Amniotic epithelial cell (primary cell): ENCODE measurements at regions not wholly inside any gene's neighbourhood (a gene's known extent, or its start where the extent isn't known, plus 50 kb on each side); places are given as distances from the start of the nearest gene placed in this dataset.
"Not testable (repeated sequence)": the region's sequence is repeated elsewhere in the genome, so short reads cannot be mapped to it uniquely, and the experiment has no call there.

Source experiments
- DNase-seq: peaks from one replicate; pipeline ENCODE4 v3.0.0-alpha.2; 2010; ENCODE audit warnings: low read depth

DNA sequence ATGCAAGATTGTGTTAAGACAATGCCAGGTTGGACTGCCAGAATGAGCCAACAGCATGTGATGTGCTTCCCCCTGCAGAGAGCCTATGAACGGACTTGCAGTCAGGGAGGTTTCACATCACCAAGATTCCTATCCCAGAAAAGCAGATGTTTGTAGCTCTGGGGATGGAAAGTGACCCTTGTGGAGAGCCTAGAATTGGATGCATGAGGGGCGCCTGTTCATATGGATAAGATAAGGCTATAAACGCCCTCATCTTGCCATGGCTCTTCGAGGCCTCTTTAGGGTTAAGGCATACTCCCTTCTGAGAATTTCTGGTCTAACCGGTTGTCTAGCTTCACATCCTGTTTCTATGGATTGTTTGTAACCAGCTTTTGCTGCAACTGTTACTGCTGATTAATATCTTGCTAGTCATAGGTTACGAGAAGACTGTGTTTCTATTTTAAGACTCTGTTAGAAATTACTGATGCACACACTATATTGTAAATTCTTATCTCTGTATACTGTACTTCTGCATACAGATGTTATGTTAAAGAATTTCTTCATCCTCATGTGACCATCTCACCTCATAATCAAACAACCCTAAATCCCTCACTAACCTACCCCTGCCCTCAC is 295.8 kb downstream of the PTGER3 start:
- not testable (repeated sequence) for DNase-seq

DNA sequence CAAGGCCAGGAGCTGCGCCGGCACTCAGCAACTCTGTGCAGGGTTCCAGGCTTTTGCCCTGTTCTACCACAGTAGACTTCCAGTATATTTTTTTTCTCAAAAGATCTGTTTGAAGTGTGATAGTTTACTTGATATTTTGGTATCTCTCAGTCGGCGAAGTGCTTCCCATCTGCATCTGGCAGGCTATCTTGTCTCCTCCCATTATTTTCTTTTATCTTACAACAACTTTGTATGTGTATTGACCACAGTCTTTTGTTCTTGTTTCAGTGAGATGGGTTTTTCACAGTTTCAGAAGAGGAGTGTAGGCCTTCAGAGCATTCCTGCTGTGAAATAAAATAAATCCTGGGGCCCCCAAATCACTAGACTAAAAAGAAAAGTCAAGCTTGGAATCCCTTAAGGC is 292.9 kb downstream of the PTGER3 start:
- no peak for DNase-seq

DNA sequence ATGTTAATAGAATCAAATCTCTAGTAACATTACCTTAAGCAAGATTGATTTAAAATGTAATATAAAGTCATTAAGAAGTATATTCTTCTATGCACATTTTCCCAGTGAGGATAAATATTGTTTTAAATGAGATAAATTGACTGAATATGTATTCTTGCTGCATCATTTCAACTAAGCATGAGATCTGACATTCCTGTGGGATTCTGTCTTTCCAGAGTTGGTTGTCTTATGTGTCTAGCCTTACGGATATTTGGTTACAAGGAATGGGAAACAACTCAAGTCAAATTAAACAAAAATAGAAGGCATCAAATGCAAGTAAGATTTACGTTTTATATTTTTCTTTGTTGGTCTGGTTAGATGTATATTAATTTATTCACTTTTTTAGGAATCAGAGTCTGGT is 287.5 kb downstream of the PTGER3 start:
- DNase-seq, result no peak

DNA sequence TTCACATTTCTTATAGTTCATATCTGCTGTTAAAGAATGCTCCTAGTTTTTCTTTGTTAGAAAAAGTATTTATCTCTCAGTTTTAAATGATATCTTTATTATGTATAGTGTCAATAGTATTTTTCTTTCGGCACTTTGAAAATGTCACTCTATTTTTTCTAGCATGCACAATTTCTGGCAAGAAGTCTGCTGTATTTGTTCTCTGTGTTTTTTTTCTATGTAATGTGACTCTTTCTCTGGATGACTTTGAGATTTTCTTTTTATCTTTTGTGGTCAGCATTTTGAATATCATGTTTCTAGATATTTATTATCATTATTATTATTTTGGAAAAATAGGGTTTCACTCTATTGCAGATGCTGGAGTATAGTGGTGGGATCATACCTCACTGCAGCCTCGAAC is 285.2 kb downstream of the PTGER3 start:
- no peak for DNase-seq

DNA sequence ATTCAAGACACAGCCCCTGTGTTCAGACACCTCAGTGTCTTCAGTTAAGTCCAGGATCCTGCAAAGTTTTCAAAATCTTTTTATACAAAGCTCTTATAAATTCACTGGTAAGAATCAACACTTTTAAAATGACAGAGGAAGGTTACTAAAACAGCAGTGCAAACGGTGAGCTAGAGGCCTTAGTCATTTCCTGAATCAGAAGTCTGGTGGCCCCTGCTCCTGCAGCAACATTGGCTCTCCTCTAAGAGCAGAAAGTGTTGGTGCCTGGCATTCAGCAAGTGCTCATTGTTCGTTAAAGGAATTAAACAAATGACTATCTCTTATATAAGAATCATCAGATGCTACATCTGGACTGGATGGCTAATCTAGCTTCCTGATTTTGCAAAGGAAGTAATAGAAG is 282.9 kb downstream of the PTGER3 start:
- no peak for DNase-seq

DNA sequence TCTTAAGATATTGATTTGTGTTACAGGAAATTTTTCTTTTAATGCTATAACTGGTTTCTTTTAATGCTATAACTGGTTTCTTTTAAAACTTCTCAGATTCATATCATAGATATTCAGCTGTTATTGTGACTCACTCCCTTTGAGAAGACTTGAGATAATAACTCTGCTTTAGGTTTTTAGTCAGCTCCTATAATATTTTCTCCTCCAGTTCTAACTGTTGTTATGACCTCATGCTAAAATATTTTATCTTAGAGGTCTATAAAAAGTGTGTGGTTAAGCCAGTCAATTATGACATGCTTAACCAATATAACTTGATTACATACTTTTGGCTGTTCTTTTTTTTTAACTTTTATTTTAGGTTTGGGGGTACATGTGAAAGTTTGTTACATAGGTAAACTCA is 280.2 kb downstream of the PTGER3 start:
- DNase-seq, result no peak

DNA sequence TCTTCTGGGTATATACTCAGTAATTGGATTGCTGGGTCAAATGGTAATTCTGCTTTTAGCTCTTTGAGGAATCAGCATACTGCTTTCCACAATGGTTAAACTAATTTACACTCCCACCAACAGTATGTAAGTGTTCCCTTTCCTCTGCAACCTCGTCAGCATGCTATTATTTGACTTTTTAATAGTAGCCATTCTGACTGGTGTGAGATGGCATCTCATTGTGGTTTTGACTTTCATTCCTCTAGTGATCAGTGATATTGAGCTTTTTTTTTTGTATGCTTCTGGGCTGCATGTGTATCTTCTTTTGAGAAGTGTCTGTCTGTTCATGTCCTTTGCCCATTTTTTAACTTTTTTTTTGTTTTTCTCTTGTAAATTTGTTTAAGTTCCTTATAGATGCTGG is 279.4 kb downstream of the PTGER3 start:
- no peak for DNase-seq

DNA sequence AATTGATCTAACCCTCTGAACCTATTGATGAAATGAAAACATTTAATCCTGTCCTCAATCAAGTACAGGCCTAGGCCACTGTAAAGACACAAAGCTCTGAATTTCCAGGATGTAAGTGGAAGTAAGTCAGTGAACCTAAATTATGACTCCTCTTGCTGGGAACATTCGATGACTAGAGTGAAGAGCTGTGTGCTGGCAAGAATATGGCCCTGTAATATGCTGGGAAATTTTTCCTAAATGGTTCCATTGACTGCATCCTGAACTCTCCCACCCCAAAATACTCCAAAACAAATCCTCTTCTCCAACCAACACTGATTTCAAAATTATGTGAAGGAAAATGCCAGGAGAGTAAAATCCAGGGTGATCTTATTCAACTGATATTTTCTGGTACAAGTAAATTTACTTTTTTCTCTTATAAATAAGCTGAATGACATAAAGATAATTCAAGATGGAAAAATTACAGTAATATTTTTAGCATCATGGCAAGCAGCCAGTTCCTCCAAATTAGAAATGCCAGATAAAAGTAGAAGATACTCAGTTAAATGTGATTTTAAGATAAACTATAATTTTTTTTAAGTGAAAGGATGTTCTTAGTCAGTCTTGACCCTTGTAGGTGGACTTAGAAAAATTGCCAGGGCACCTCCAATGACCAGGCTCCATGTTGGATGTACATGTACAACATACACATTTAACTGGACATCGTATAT is 269.4 kb downstream of the PTGER3 start:
- DNase-seq, result no peak

DNA sequence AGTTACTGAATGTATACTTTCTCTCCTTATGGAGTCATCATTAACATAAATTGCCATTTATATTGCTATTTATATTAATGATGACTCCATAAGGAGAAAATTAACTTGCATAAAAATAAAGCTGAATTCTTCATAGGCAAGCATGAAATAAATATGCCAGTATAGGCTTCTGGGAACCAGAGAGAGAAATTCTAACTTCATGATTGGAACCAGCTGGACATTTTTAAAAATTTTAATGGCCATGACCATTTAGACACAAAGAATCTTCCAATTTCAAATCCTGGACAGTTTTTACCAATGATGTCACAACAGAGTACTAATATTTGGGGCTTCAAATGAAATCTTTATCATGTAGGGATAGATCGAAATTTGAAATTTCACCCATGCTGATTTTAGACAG is 268.7 kb downstream of the PTGER3 start:
- no peak for DNase-seq

DNA sequence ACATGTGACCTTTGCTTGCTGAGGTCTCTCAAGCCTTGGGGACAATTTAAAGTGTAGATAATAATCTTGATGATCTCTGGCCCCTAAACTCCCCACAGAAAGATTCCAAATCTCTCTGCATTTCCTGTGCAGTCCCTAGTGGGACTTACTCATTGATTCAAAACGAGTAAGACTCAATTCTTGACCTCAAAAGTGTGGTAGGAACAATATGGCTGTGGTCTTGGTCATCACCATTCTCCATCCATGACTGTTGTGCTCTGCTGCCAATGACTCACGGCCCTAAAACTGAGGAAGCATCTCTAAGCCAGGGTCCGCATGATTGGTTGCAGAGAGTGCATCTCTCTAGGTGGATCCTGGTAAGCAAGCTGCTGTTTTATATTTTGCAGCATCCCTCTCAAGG is 268.0 kb downstream of the PTGER3 start:
- DNase-seq, result no peak

DNA sequence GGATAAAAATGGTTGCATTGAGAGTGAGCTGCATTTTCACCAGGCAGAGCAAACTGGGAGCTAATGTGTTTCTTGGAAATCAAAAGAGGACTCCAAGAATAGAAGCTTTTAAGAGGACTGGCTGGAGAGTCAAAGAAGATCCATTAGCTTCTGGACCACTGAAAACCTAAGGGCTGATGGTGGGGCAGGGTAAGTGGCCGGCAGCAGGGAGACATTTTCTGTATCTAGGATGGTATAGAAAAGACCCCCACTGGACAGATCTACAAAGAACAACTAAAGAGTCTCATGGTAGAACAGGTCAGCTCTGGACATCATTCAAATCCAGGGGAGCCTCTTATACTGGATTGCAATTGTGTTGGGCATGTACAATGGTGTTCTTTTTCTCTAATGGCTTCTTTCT is 262.3 kb downstream of the PTGER3 start:
- DNase-seq, result no peak

DNA sequence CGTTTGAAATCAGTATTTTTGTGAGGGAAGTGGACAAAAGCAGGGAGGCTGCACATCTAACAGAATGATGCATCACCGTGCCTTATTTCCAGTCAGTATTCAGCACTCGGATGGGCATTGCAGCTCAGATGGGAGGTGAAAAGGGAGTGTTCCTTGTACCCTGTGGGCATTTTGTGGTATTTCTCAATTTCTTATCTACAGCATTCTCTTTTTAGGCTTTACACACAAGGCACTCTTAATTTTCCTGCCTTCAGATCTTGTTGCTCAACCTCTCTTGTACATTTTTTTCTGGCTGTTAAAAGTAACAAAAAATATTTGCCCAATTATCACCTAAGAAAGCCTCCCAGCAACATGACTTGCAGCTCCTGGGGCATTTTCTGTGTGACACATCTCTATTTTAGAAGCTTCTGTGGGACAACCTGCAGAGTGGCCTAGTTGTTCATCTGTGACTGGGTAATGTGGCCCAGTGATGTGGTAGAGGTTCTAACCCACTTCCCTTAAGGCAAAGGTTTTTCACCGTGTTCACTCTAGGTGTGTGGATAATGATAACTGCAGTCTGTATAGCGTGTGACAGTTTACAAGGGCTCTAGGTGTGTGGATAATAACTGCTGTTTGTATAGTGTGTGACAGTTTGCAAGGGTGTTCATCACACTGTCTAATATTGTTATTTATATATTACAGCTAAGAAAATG is 257.2 kb downstream of the PTGER3 start:
- DNase-seq, result no peak

DNA sequence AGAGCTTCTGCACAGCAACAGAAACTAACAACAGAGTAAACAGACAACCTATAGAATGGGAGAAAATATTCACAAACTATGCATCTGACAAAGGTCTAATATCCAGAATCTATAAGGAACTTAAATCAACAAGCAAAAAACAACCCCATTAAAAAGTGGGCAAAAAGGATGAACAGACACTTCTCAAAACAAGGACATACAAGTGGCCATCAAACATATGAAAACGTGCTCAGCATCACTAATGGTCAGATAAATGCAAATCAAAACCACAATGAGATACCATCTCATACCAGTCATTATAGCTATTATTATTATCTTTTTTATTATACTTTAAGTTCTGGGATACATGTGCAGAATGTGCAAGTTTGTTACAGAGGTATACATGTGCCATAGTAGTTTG is 252.6 kb downstream of the PTGER3 start:
- not testable (repeated sequence) for DNase-seq

DNA sequence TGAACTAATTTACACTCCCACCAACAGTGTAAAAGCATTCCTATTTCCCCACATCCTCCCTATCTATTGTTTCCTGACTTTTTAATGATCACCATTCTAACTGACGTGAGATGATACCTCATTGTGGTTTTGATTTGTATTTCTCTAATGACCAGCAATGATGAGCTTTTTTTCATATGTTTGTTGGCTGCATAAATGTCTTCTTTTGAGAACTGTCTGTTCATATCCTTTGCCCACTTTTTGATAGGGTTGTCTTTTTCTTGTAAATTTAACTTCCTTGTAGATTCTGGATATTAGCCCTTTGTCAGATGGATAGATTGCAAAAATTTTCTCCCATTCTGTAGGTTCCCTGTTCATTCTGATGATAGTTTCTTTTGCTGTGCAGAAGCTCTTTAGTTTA is 251.3 kb downstream of the PTGER3 start:
- not testable (repeated sequence) for DNase-seq

DNA sequence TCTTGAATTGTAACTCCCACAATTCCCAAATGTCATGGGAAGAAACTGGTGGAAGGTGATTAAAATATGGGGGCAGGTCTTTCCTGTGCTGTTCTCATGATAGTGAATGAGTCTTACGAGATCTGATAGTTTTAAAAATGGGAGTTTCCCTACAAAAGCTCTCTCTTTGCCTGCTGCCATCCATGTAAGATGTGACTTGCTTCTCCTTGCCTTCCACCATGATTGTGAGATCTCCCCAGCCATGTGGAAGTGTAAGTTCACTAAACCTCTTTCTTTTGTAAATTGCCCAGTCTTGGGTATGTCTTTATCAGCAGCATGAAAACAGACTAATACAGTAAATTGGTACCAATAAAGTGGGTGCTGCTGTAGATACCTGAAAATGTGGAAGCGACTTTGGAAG is 245.0 kb downstream of the PTGER3 start:
- DNase-seq, result not testable (repeated sequence)

DNA sequence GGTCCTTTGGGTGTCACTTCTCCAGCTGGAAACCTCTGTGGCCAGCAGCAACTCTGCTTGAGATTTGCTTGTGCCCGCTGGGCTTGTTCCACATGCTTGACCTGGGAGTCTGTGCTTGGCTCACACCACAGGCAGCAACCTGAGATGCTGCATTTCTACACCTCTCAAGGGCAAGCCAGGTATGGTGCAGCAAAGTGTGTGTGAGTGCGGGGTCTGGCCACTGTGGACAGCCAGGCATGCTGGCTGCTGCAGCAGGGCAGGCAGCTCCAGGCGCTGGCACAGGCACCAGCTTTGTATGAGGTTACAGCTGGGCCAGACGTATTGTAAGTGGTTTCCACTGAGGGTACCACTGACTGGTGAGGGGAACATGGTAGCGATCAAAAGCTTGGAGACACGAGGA is 242.0 kb downstream of the PTGER3 start:
- no peak for DNase-seq

DNA sequence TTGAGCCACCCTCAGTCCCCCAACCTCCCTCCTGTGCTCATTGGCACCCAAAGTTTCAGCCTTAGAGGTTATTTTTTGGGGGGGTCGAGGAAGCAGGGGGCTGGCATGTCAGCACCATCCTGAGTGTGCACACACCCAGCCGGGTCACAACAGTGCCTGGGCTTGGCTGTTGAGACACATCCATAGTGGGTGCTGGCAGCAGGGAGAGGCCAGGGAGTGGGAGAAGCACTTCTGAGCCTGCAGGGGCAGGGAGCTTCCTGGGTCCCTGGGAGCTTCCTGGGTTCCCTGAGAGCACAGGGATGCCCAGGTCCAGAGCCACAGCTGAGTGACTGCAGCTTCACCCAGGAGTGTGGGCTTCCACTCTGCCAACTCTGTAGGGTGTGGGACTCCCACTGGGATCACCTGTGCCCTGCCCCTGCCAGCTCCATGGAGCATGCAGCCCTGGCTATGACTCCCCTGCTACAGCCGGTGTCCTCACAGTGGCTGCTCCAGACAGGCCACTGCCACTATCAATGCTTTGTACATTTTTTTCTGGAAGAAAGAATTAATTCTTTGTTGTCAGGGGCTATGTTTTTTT is 240.4 kb downstream of the PTGER3 start:
- no peak for DNase-seq

DNA sequence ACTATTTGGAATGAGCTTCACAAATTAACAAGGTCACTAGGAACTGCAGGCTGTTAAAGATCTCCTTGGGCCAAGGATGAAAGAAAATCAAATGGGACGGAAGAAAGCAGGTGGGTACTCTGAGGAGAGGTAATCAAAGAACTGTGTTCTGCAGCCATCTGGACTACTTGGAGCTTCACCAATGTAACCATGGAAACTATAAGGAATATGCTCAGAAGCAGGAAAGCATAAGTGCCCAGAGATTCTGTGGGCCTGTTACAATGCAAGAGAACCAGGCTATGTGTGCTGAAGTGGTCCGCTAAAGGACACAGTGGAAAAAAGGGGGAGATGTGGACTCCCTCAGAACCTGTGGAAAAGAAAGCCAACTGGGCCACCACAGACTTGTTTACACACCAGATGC is 238.5 kb downstream of the PTGER3 start:
- DNase-seq, result no peak

DNA sequence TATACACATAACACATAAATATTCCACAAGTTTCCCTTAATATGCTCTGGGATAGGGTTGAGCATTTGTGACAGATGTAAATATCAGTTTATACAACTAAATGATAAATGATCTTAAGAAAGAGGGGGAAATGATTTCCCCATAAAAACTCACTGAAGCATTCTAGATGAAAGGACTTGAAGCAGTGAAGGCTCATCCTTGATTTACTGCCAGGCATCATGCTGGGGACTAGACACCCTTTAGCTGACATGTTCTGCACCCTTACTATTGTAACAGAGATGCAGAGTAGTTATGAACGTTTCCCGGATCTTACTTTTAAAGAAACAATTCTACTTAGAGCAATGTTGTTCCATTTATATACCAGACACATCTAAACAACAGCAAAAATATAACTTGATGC is 235.8 kb downstream of the PTGER3 start:
- no peak for DNase-seq

DNA sequence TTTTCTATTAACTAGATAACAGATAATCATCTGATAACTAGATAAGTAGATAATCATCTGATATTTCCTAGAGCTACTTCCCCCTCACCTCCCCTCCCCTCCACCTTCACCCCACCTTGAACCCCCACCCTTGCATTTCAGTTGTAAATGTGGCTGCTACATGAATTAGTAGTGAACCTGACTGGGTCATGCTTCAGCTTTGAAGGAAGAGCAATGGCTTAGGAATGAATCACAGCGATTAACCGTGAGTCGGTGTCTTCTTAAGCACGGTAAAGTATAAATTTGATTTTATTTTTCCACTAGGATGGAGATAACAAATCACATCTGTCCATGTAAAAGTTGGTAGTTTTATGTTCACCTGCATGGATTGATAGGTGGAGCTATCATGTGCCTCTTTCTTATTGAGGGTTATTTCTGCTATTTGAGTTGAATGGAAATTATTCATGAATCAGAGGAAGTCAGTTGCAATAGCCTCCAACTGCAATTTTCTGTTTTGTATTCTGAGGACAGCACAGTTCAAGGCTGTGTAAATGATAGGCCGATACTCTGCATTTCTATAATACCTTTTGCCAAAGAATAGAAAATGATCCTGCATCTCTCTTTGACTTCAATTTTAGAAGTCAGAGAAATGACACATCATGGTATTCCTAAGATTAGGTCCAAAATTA is 235.0 kb downstream of the PTGER3 start:
- no peak for DNase-seq

DNA sequence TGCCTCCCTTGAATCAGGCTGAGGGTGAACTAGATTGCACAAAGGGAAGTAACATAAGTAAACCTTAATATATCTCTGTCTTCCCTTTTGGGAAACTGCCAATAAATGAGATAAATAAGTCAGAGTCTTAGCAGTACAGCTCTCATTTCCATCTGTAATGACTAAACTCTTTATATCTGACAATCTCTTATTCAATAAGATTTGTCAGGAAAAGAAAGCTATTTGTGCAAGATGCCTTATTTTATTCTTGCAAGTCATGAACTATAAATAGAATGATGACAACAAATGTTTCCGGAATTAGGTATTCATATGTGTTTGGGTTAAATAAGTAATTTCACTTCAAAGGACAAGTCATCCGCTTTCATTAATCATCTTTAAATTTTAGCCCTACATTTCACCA is 229.2 kb downstream of the PTGER3 start:
- peak; percentile 3 for DNase-seq

DNA sequence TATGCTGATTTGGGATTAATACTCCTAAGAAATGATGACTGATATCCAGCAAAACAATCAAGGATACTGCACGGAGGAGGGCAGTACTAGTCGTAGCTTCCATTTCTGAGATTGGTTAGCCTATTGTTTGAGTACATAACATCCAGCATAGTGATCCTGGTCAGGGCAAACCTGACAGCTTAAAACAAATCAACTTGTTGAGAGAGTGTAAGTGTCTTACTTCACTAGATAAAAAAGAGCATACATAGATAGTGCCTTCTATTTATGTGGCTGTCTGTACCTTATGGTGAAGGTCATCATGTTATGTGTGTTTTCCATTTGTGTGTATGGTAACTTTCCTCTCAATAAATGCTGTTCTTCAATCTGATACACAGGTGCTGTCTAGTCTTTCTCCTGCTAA is 228.4 kb downstream of the PTGER3 start:
- DNase-seq, result no peak

DNA sequence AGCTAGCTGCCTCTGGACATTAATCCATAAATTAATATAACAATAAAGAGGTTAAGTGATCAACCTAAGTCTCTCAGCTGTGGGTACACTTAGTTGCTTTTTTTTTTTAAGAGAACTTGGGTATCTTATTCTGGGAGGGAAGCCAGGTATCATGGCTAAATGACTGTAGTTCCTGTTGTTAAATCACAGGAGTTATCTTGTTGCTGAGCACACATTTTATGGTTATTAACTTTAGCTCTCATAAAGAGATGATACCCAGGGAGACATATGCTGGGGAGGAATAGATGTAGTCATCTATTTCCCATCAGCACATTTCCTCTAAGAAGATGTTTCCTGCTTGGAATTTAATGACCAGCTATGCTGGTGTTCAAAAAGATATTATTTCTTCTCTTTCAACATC is 227.8 kb downstream of the PTGER3 start:
- DNase-seq, result no peak
